BLaER1 (cell line): ENCODE measurements at regions not wholly inside any gene's neighbourhood (a gene's known extent, or its start where the extent isn't known, plus 50 kb on each side); places are given as distances from the start of the nearest gene placed in this dataset.
"Not testable (repeated sequence)": the region's sequence is repeated elsewhere in the genome, so short reads cannot be mapped to it uniquely, and the experiment has no call there.

ENCODE experiments used
- H3K27ac ChIP-seq: shearing (Covaris generic); formaldehyde crosslinking; 2 replicates; pipeline ENCODE4 v1.8.1; 2022
- H3K27me3 ChIP-seq: shearing (Covaris generic); formaldehyde crosslinking; 2 replicates; pipeline ENCODE4 v1.8.1; 2022
- H3K36me3 ChIP-seq: shearing (Covaris generic); formaldehyde crosslinking; 2 replicates; pipeline ENCODE4 v1.8.1; 2022
- H3K4me1 ChIP-seq: shearing (Covaris generic); formaldehyde crosslinking; 2 replicates; pipeline ENCODE4 v1.8.1; 2022
- H3K4me2 ChIP-seq: shearing (Covaris generic); formaldehyde crosslinking; 2 replicates; pipeline ENCODE4 v1.8.1; 2022
- H3K4me3 ChIP-seq: shearing (Covaris generic); formaldehyde crosslinking; 2 replicates; pipeline ENCODE4 v1.8.1; 2022
- H3K9ac ChIP-seq: shearing (Covaris generic); formaldehyde crosslinking; 2 replicates; pipeline ENCODE4 v1.8.1; 2022
- H3K9me3 ChIP-seq: shearing (Covaris generic); formaldehyde crosslinking; 2 replicates; pipeline ENCODE4 v1.8.1; 2022
- H4K20me1 ChIP-seq: shearing (Covaris generic); formaldehyde crosslinking; 2 replicates; pipeline ENCODE4 v1.8.1; 2022
- Cebpa-rat ChIP-seq: shearing (Covaris generic); IDR thresholded peaks from 2 replicates; pipeline ENCODE4 v1.8.1; 2022

GRCh38 chr14:55781046-55781445 is 201.0 kb downstream of the KTN1 start:
- Histone ChIP-seq H3K4me1 (no peaks in the 10 kb centered on the region), H3K4me3 (no peak overlapping the region), H3K36me3 (no peaks in the 10 kb centered on the region), H3K4me2 (no peak overlapping the region), H3K9me3 (no peaks in the 10 kb centered on the region), H3K9ac (no peak overlapping the region), H3K27ac (no peak overlapping the region), H4K20me1 (no peaks in the 10 kb centered on the region), H3K27me3 (no peaks in the 10 kb centered on the region)
- no peak for TF ChIP-seq Cebpa-rat

DNA sequence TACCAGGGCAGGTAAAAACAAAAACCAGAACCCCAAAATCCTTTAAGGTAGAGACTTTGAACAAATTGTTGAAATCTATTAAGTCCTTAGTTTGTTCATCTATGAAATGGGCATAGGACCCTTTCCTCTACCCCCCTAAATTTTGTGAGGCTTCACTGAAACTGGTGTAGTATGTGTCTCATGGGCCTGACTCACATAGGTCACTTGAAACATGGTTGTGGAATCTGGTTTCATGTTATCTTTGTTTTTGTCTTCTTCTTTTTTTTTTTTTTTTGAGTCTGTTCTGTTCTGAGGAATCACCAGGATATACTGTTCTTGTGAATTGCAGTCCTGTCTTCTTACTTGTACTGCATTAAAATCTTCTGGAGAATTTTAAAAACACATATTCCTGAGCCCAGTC is 202.2 kb downstream of the KTN1 start:
- H3K4me3 ChIP-seq, result no peak overlapping the region
- H3K9ac ChIP-seq, result no peak overlapping the region
- no peaks in the 10 kb centered on the region for H3K27me3 ChIP-seq
- no peaks in the 10 kb centered on the region for H3K9me3 ChIP-seq
- no peaks in the 10 kb centered on the region for H3K4me1 ChIP-seq
- no peaks in the 10 kb centered on the region for H3K36me3 ChIP-seq
- no peak overlapping the region for H3K4me2 ChIP-seq
- H4K20me1 ChIP-seq, result no peaks in the 10 kb centered on the region
- H3K27ac ChIP-seq, result no peak overlapping the region
- TF ChIP-seq Cebpa-rat, result no peak

DNA sequence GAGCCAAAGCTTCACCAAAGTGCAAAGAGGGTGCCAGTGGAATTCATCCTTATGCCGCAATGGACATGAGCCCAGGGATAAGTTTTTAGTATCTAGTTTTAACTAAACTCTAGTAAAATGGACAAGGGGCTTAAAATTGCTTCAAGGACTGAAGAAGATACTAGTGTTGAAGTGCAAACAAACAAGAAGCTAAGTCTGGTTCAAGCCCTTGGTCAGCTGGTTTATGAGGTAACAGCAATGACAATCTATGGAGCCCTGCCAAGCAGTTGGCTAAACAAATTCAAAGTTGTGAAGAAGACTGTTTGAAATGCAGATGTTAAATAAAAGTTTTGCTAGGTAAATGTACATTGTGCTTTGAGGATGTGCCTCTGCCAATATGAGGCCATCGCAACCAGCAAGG is 209.4 kb downstream of the KTN1 start:
- no peaks in the 10 kb centered on the region for H3K27me3 ChIP-seq
- H3K4me1 ChIP-seq, result no peaks in the 10 kb centered on the region
- no peaks in the 10 kb centered on the region for H4K20me1 ChIP-seq
- H3K9ac ChIP-seq, result no peak overlapping the region
- no peak overlapping the region for H3K4me2 ChIP-seq
- no peak overlapping the region for H3K27ac ChIP-seq
- no peak overlapping the region for H3K4me3 ChIP-seq
- no peak for TF ChIP-seq Cebpa-rat
- H3K36me3 ChIP-seq, result no peaks in the 10 kb centered on the region
- H3K9me3 ChIP-seq, result no peaks in the 10 kb centered on the region

- no peak overlapping the region for H3K9ac ChIP-seq
- H3K36me3 ChIP-seq, result no peaks in the 10 kb centered on the region
- no peak overlapping the region for H3K4me3 ChIP-seq
- H3K27me3 ChIP-seq, result no peaks in the 10 kb centered on the region
- H4K20me1 ChIP-seq, result no peaks in the 10 kb centered on the region
- no peak overlapping the region for H3K27ac ChIP-seq
- no peak overlapping the region for H3K4me2 ChIP-seq
- no peaks in the 10 kb centered on the region for H3K4me1 ChIP-seq
- TF ChIP-seq Cebpa-rat, result no peak
- H3K9me3 ChIP-seq, result no peaks in the 10 kb centered on the region
Measured at GRCh38 chr14:55794655-55795595, 214.9 kb downstream of the KTN1 start.

- H3K4me2 ChIP-seq, H3K4me1 ChIP-seq, H3K27me3 ChIP-seq, H4K20me1 ChIP-seq, H3K36me3 ChIP-seq, H3K9me3 ChIP-seq, H3K27ac ChIP-seq, H3K9ac ChIP-seq, H3K4me3 ChIP-seq: not testable (repeated sequence)
Measured at GRCh38 chr14:55796513-55796912, 216.5 kb downstream of the KTN1 start.

GRCh38 chr14:55798406-55798805 is 218.4 kb downstream of the KTN1 start:
- TF ChIP-seq Cebpa-rat, result no peak
- Histone ChIP-seq H3K4me1 (no peaks in the 10 kb centered on the region), H3K4me2 (no peak overlapping the region)

DNA sequence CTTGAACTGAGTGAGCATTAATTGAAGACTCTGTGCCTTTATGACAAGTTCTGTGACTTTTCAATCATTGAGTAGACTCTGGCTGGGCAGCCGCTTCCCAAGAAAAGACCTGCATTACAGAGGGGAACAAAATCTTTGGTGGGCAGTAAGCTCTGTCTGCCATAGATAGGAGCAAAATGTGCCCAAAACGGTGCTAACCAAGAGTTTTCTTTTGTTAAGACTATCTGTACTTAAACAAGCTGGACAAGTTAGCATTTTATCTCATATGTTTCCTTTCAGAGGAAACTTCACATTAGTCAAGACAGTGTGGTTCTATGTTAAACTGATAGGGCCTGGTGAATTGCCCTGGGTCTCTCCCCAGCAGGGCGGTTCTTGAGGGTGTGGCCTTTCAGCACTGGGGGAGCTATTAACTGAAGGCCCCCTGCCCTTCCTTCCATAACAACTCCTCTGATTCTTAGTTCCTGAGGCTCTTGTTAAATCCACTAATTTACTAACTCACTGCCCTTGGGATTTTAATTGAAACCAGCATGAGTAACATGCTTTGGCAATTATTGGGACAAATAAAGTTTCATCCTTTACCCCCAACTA is 219.6 kb downstream of the KTN1 start:
- peaks cover 9% of the 10 kb centered on the region for H3K9me3 ChIP-seq
- H3K9ac ChIP-seq, result no peak overlapping the region
- no peaks in the 10 kb centered on the region for H4K20me1 ChIP-seq
- H3K4me3 ChIP-seq, result no peak overlapping the region
- TF ChIP-seq Cebpa-rat, result no peak
- H3K4me1 ChIP-seq, result no peaks in the 10 kb centered on the region
- no peak overlapping the region for H3K27ac ChIP-seq
- no peaks in the 10 kb centered on the region for H3K36me3 ChIP-seq
- H3K27me3 ChIP-seq, result no peaks in the 10 kb centered on the region
- no peak overlapping the region for H3K4me2 ChIP-seq

More at GRCh38 chr14:55798406-55798805, 218.4 kb downstream of the KTN1 start:
- Histone ChIP-seq H3K27me3 (no peaks in the 10 kb centered on the region), H3K4me3 (no peak overlapping the region), H3K27ac (no peak overlapping the region), H3K36me3 (no peaks in the 10 kb centered on the region), H3K9me3 (peaks cover 9% of the 10 kb centered on the region), H4K20me1 (no peaks in the 10 kb centered on the region), H3K9ac (no peak overlapping the region)

DNA sequence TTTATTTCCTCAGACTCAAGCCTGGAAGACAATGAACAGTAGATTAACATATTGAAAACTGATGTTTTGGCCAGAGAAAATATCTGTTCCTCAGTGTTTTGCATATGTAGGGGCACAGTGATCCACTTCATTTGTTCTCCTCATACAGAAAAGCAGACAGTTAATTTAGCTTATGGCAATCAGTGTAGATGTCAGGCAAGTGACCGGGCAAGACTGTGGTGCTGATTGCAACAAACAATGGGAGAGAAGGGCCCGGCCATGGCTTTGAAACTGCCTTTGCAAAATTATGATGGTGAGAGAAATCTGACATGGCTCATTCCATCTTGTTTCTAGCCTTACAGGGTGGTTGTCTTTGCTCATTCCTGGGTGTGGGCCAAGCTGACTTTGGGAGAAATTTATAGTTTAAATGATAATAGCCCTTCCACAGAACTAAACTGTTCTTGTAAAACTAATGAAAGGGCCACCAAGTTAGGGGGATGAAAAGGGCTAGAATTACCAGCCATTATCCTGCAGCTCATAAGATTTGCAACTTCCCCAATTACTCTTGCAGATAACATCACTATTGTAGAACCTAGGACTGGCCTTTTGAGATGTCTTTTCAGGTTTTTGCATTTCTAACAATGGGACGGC is 220.3 kb downstream of the KTN1 start:
- H3K27ac ChIP-seq, result no peak overlapping the region

DNA sequence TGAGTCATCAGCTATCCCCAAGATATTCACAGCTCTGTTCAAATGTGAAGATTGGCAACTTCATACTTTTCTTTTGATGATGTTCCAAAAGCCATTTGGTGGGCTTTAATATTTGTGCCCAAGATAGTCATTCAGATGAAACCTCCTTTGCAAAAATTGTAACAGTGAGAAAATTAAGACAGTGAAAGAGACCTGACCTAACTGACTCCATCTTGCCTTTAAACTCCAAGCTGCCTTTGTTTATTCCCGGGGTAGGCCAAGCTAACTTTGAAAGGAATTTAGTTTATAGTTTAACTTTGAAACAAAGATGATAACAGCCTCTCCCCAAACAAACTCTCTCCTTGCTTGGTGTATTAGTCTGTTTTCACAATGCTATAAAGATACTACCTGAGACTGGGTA is 221.1 kb downstream of the KTN1 start:
- Histone ChIP-seq H3K4me2 (no peak overlapping the region), H3K27ac (no peak overlapping the region), H3K4me1 (no peaks in the 10 kb centered on the region), H3K36me3 (no peaks in the 10 kb centered on the region), H3K4me3 (no peak overlapping the region), H3K9me3 (peaks cover 9% of the 10 kb centered on the region), H3K27me3 (no peaks in the 10 kb centered on the region), H4K20me1 (no peaks in the 10 kb centered on the region), H3K9ac (no peak overlapping the region)
- no peak for TF ChIP-seq Cebpa-rat

More for the DNA sequence above, 220.3 kb downstream of the KTN1 start:
- Histone ChIP-seq H3K9me3 (peaks cover 9% of the 10 kb centered on the region), H3K27me3 (no peaks in the 10 kb centered on the region), H3K4me2 (no peak overlapping the region), H3K4me3 (no peak overlapping the region), H3K36me3 (no peaks in the 10 kb centered on the region), H3K4me1 (no peaks in the 10 kb centered on the region), H3K9ac (no peak overlapping the region), H4K20me1 (no peaks in the 10 kb centered on the region)
- no peak for TF ChIP-seq Cebpa-rat
